ENCODE measurements at regions not wholly inside any gene's neighbourhood (a gene's known extent, or its start where the extent isn't known, plus 50 kb on each side); places are given as distances from the start of the nearest gene placed in this dataset.

GRCh38 chr4:183797445-183798300, 107.4 kb upstream of the STOX2 start:
- peaks cover 7% of the 10 kb centered on the region for H3K9me3 ChIP-seq (ENCODE audit: low read depth, low read length, poor library complexity, severe bottlenecking)
- H3K4me1 ChIP-seq (ENCODE audit: insufficient read depth, low read length, poor library complexity, severe bottlenecking), result no peaks in the 10 kb centered on the region
- no peak for DNase-seq (ENCODE audit: low spot score)
- H3K36me3 ChIP-seq (ENCODE audit: insufficient read depth, low read length, poor library complexity, severe bottlenecking), result no peaks in the 10 kb centered on the region
- H3K27ac ChIP-seq (ENCODE audit: low read depth, low read length, poor library complexity, severe bottlenecking), result no peak overlapping the region
- ChIA-PET CTCF (no interaction called here), POLR2A (ENCODE audit: low non-redundant PET) (no interaction called here)
- TF ChIP-seq EZH2 (IDR thresholded peaks at IDR 0.05; ENCODE audit: borderline replicate concordance, low read depth, low read length, poor library complexity, severe bottlenecking) (no peak), CTCF (conservative IDR thresholded peaks at IDR 0.05; ENCODE audit: low read depth, low read length) (no peak)
- H3K27me3 ChIP-seq (replicated peaks; ENCODE audit: insufficient read depth, low read depth, low read length, poor library complexity), result peaks cover 66% of the 10 kb centered on the region
- BruUV-seq (replicated peaks), result no TSS peak
- intact Hi-C loops (cut with micrococcal nuclease; ENCODE audit: unreplicated experiment), result no loop called here
- H3K4me3 ChIP-seq (ENCODE audit: low read depth, low read length, poor library complexity, severe bottlenecking), result peak overlapping the region; percentile 46

- H3K4me3 ChIP-seq (ENCODE audit: low read depth, low read length, poor library complexity, severe bottlenecking), result peak overlapping the region; percentile 46
Measured at GRCh38 chr4:183798301-183799253, 106.5 kb upstream of the STOX2 start.

More at GRCh38 chr4:183798301-183799253, 106.5 kb upstream of the STOX2 start:
- Histone ChIP-seq H3K27me3 (replicated peaks; ENCODE audit: insufficient read depth, low read depth, low read length, poor library complexity) (peaks cover 66% of the 10 kb centered on the region), H3K9me3 (ENCODE audit: low read depth, low read length, poor library complexity, severe bottlenecking) (peaks cover 7% of the 10 kb centered on the region), H3K27ac (ENCODE audit: low read depth, low read length, poor library complexity, severe bottlenecking) (no peak overlapping the region), H3K36me3 (ENCODE audit: insufficient read depth, low read length, poor library complexity, severe bottlenecking) (no peaks in the 10 kb centered on the region), H3K4me1 (ENCODE audit: insufficient read depth, low read length, poor library complexity, severe bottlenecking) (no peaks in the 10 kb centered on the region)
- CTCF ChIA-PET, result no interaction called here
- POLR2A ChIA-PET (ENCODE audit: low non-redundant PET), result no interaction called here
- no TSS peak for BruUV-seq (replicated peaks)
- DNase-seq (ENCODE audit: low spot score), result no peak
- no peak for TF ChIP-seq EZH2 (IDR thresholded peaks at IDR 0.05; ENCODE audit: borderline replicate concordance, low read depth, low read length, poor library complexity, severe bottlenecking)
- no peak for TF ChIP-seq CTCF (conservative IDR thresholded peaks at IDR 0.05; ENCODE audit: low read depth, low read length)
- intact Hi-C loops (cut with micrococcal nuclease; ENCODE audit: unreplicated experiment), result no loop called here
